H1 (cell line): ENCODE measurements at regions not wholly inside any gene's neighbourhood (a gene's known extent, or its start where the extent isn't known, plus 50 kb on each side); places are given as distances from the start of the nearest gene placed in this dataset.
"Not testable (repeated sequence)": the region's sequence is repeated elsewhere in the genome, so short reads cannot be mapped to it uniquely, and the experiment has no call there.

Experiments used
- CTCF ChIA-PET: fragments of 300-600 bp; sonication (Branson Sonifier 250); formaldehyde crosslinking; loops from one replicate; lab custom pipeline; 2021; ENCODE audit not compliant: partially characterized antibody; lab: Charles Lee
- POLR2A ChIA-PET: fragments of 300-600 bp; sonication (Branson Sonifier 250); formaldehyde crosslinking; loops from one replicate; lab custom pipeline; 2021; ENCODE audit warnings: inconsistent platforms; ENCODE audit not compliant: partially characterized antibody; lab: Charles Lee
- DNase-seq, 2 experiments: peaks; one replicate each; pipeline versions ENCODE4 v3.0.0 to v3.0.0-alpha.2; 2010 to 2022; ENCODE audit warnings: low spot score in 2 of 2, low read depth in 1 of 2, mixed read lengths in 1 of 2
- FAIRE-seq: peaks from 2 replicates; lab custom pipeline; 2011; peaks lifted over from hg19 to GRCh38; lab: Jason Lieb, UNC
- H2AFZ ChIP-seq: 2 replicates; pipeline ENCODE4 v1.8.1; 2012; ENCODE audit warnings: low read length, inconsistent platforms
- H2AK5ac ChIP-seq: 2 replicates; pipeline ENCODE4 v1.6.1; 2013; ENCODE audit warnings: low read depth, low read length
- H2BK120ac ChIP-seq: replicated peaks from 2 replicates; pipeline ENCODE3; 2013; ENCODE audit warnings: low read depth, low read length, inconsistent platforms
- H2BK12ac ChIP-seq: 2 replicates; pipeline ENCODE4 v1.6.1; 2013; ENCODE audit warnings: low read depth, low read length
- H2BK15ac ChIP-seq: 2 replicates; pipeline ENCODE4 v1.6.1; 2013; ENCODE audit warnings: low read length
- H2BK20ac ChIP-seq: 2 replicates; pipeline ENCODE4 v1.6.1; 2013; ENCODE audit warnings: low read length
- H2BK5ac ChIP-seq: 2 replicates; pipeline ENCODE4 v1.6.1; 2013; ENCODE audit warnings: low read depth, low read length
- H3K14ac ChIP-seq: 2 replicates; pipeline ENCODE4 v1.6.1; 2013; ENCODE audit warnings: inconsistent platforms; ENCODE audit not compliant: insufficient read length
- H3K18ac ChIP-seq: 2 replicates; pipeline ENCODE4 v1.6.1; 2013; ENCODE audit warnings: low read length; ENCODE audit errors: extremely low read depth
- H3K23ac ChIP-seq: 2 replicates; pipeline ENCODE4 v1.6.1; 2013; ENCODE audit warnings: inconsistent platforms; ENCODE audit not compliant: insufficient read length
- H3K23me2 ChIP-seq: 2 replicates; pipeline ENCODE4 v1.6.1; 2013; ENCODE audit warnings: low read depth, low read length
- H3K27ac ChIP-seq: 2 replicates; pipeline ENCODE4 v1.6.1; 2011; ENCODE audit warnings: low read depth, low read length, inconsistent platforms
- H3K27me3 ChIP-seq, 4 experiments: replicated peaks in 1 of 4; 1 replicate in 1 of 4; 2 replicates in 3 of 4; pipeline versions ENCODE4 v1.6.1 to v1.8.1; 2011 to 2013; ENCODE audit warnings: low read length in 3 of 4, mild to moderate bottlenecking in 3 of 4, inconsistent platforms in 2 of 4, mixed read lengths in 2 of 4, moderate library complexity in 1 of 4; ENCODE audit not compliant: control insufficient read depth in 3 of 4, insufficient read depth in 3 of 4; ENCODE audit errors: extremely low read depth in 1 of 4
- H3K36me3 ChIP-seq, 4 experiments: 2 replicates each; pipeline versions ENCODE4 v1.6.1 to v1.8.1; 2011 to 2013; ENCODE audit warnings: mild to moderate bottlenecking in 4 of 4, low read length in 3 of 4, moderate library complexity in 2 of 4, control low read depth in 1 of 4, inconsistent platforms in 1 of 4; ENCODE audit not compliant: insufficient read depth in 4 of 4, control insufficient read depth in 2 of 4
- H3K4ac ChIP-seq: replicated peaks from 2 replicates; pipeline ENCODE3; 2013; ENCODE audit warnings: low read length, low read depth, mixed read lengths, inconsistent platforms; ENCODE audit not compliant: insufficient read length
- H3K4me1 ChIP-seq, 4 experiments: replicated peaks in 1 of 4; 1 replicate in 1 of 4; 2 replicates in 3 of 4; pipeline versions ENCODE4 v1.6.1 to v1.8.1; 2011 to 2013; ENCODE audit warnings: low read length in 3 of 4, inconsistent platforms in 2 of 4, mixed read lengths in 1 of 4; ENCODE audit not compliant: insufficient read depth in 4 of 4, control insufficient read depth in 3 of 4
- H3K4me2 ChIP-seq, 2 experiments: 2 replicates each; pipeline versions ENCODE4 v1.6.1 to v1.8.1; 2011 to 2013; ENCODE audit warnings: low read depth in 2 of 2, low read length in 2 of 2, control low read depth in 1 of 2, inconsistent platforms in 1 of 2, mild to moderate bottlenecking in 1 of 2; ENCODE audit not compliant: insufficient read depth in 1 of 2
- H3K4me3 ChIP-seq, 4 experiments: fragments of 200-600, 300-600 bp in 1 of 4; sonication (generic), shearing (Covaris generic), sonication (Bioruptor Twin) in 1 of 4; 2 replicates each; pipeline versions ENCODE4 v1.5.1 to v1.8.1; 2011 to 2016; ENCODE audit warnings: low read length in 4 of 4, low read depth in 3 of 4, control low read depth in 2 of 4, inconsistent platforms in 2 of 4, mild to moderate bottlenecking in 2 of 4, mixed read lengths in 1 of 4, moderate library complexity in 1 of 4; ENCODE audit not compliant: insufficient read depth in 2 of 4; ENCODE audit errors: extremely low read depth in 1 of 4
- H3K56ac ChIP-seq: replicated peaks from 2 replicates; pipeline ENCODE3; 2013; ENCODE audit warnings: low read depth, mild to moderate bottlenecking, mixed read lengths, low read length, inconsistent platforms; ENCODE audit not compliant: insufficient read length
- H3K79me1 ChIP-seq: 2 replicates; pipeline ENCODE4 v1.6.1; 2013; ENCODE audit warnings: low read depth, low read length, control low read depth
- H3K79me2 ChIP-seq, 2 experiments: 2 replicates each; pipeline versions ENCODE4 v1.6.1 to v1.8.1; 2012 to 2013; ENCODE audit warnings: low read length in 2 of 2, mild to moderate bottlenecking in 2 of 2, inconsistent platforms in 1 of 2; ENCODE audit not compliant: insufficient read depth in 2 of 2, control insufficient read depth in 1 of 2
- H3K9ac ChIP-seq, 4 experiments: replicated peaks in 1 of 4; 1 replicate in 1 of 4; 2 replicates in 3 of 4; pipeline versions ENCODE4 v1.6.1 to v1.8.1; 2011 to 2013; ENCODE audit warnings: low read depth in 3 of 4, low read length in 3 of 4, control low read depth in 2 of 4, mild to moderate bottlenecking in 2 of 4, moderate library complexity in 2 of 4, inconsistent platforms in 1 of 4; ENCODE audit errors: extremely low read depth in 1 of 4
- H3K9me3 ChIP-seq, 2 experiments: 2 replicates each; pipeline versions ENCODE4 v1.6.1 to v1.8.1; 2012 to 2013; ENCODE audit warnings: mild to moderate bottlenecking in 2 of 2, moderate library complexity in 2 of 2, control low read depth in 1 of 2, inconsistent platforms in 1 of 2, low read depth in 1 of 2, low read length in 1 of 2, mixed read lengths in 1 of 2; ENCODE audit not compliant: insufficient read depth in 2 of 2
- H4K20me1 ChIP-seq, 2 experiments: replicated peaks in 1 of 2; 2 replicates each; pipeline versions ENCODE3 to v1.8.1; 2011 to 2013; ENCODE audit warnings: inconsistent platforms in 2 of 2, low read length in 2 of 2, mild to moderate bottlenecking in 1 of 2; ENCODE audit not compliant: insufficient read depth in 2 of 2, control insufficient read depth in 1 of 2
- H4K5ac ChIP-seq: 2 replicates; pipeline ENCODE4 v1.6.1; 2013; ENCODE audit warnings: low read length, low read depth, mixed read lengths, inconsistent platforms; ENCODE audit not compliant: insufficient read length
- H4K8ac ChIP-seq: 2 replicates; pipeline ENCODE4 v1.8.0; 2013; ENCODE audit warnings: mild to moderate bottlenecking, moderate library complexity, low read length, inconsistent platforms; ENCODE audit not compliant: insufficient read depth; ENCODE audit errors: extremely low read depth
- H4K91ac ChIP-seq: replicated peaks from 2 replicates; pipeline ENCODE3; 2013; ENCODE audit warnings: low read length, mixed read lengths, inconsistent platforms; ENCODE audit not compliant: insufficient read length
- WGBS, 2 experiments: shearing (Covaris generic) in 1 of 2; methylation state at CpG; one replicate each; pipeline versions ENCODE4 v1.1.6 to v1.1.7; 2013 to 2015; ENCODE audit warnings: low lambda C conversion rate in 2 of 2, mixed read lengths in 2 of 2, inconsistent platforms in 1 of 2, low coverage in 1 of 2, missing lambda C conversion rate in 1 of 2; ENCODE audit not compliant: insufficient replicate concordance in 2 of 2, insufficient coverage in 1 of 2, insufficient read length in 1 of 2; ENCODE audit errors: extremely low coverage in 1 of 2, missing lambda C conversion rate in 1 of 2; 5-methylcytosine and 5-hydroxymethylcytosine counted together

- H3K23ac ChIP-seq, H4K20me1 ChIP-seq, H3K4me2 ChIP-seq, H2BK5ac ChIP-seq, H3K79me1 ChIP-seq, H3K79me2 ChIP-seq, FAIRE-seq, H2AK5ac ChIP-seq, H3K14ac ChIP-seq, H4K8ac ChIP-seq, H2BK20ac ChIP-seq, H3K9ac ChIP-seq, H3K9me3 ChIP-seq, H3K4me3 ChIP-seq, H2BK120ac ChIP-seq, H3K4ac ChIP-seq, H3K18ac ChIP-seq, H3K23me2 ChIP-seq, H3K4me1 ChIP-seq, H4K5ac ChIP-seq, H2BK12ac ChIP-seq, H2BK15ac ChIP-seq, H3K36me3 ChIP-seq, H4K91ac ChIP-seq, H2AFZ ChIP-seq, H3K27me3 ChIP-seq, H3K27ac ChIP-seq, H3K56ac ChIP-seq, POLR2A ChIA-PET, DNase-seq: not testable (repeated sequence)
- CTCF ChIA-PET = interaction anchor here (1.0 kb wide), 1 partner anchor 13 kb away, joined by 3 read pairs; no protein-coding TSS in a partner anchor
- WGBS, 2 experiments = 90% methylated on average over 10 of the region's 13 CpGs; no CpG with 5 or more reads in 1 of the 2 experiments
These were observed 1544.1 kb downstream of the SLITRK5 start for GRCh38 chr13:89215319-89215718.
